Ovary (tissue), 3 donors: ENCODE measurements at regions not wholly inside any gene's neighbourhood (a gene's known extent, or its start where the extent isn't known, plus 50 kb on each side); places are given as distances from the start of the nearest gene placed in this dataset.

Source experiments
- CTCF ChIP-seq, 3 donors: fragments of 450-650 bp in 2 of 3; fragments of 200-600 bp in 1 of 3; IDR thresholded peaks; one replicate each; pipeline versions ENCODE4 v1.5.1 to v1.8.0; 2016 to 2022; ENCODE audit warnings: antibody characterized with exemption in 3 of 3, mild to moderate bottlenecking in 1 of 3
- EP300 ChIP-seq: sonication (generic); formaldehyde crosslinking; IDR thresholded peaks from one replicate; pipeline ENCODE4 v1.6.1; 2017; ENCODE audit warnings: antibody characterized with exemption
- POLR2A ChIP-seq: fragments of 450-650 bp; IDR thresholded peaks from one replicate; pipeline ENCODE4 v1.6.1; 2017; ENCODE audit warnings: antibody characterized with exemption, mild to moderate bottlenecking, moderate library complexity
- donor health status: DM: no; HTN: no; CAD: no.

GRCh38 chr1:58248791-58249190 lies 297.7 kb downstream of the OMA1 start:
- TF ChIP-seq CTCF (IDR thresholded peaks at IDR 0.05) (no peak), EP300 (no peak), POLR2A (no peak)
